Lower leg skin (tissue), 3 donors: ENCODE measurements at regions not wholly inside any gene's neighbourhood (a gene's known extent, or its start where the extent isn't known, plus 50 kb on each side); places are given as distances from the start of the nearest gene placed in this dataset.

Experiments used
- CTCF ChIP-seq, 3 donors: fragments of 450-650 bp; IDR thresholded peaks; one replicate each; pipeline ENCODE4 v1.5.1; 2016; ENCODE audit warnings: antibody characterized with exemption in 3 of 3, mild to moderate bottlenecking in 3 of 3, moderate library complexity in 2 of 3
- POLR2A ChIP-seq, 2 donors: fragments of 450-650 bp; IDR thresholded peaks; one replicate each; pipeline ENCODE4 v1.6.1; 2016 to 2017; ENCODE audit warnings: antibody characterized with exemption in 2 of 2, mild to moderate bottlenecking in 1 of 2, moderate library complexity in 1 of 2

- TF ChIP-seq CTCF (IDR thresholded peaks at IDR 0.05) (no peak), POLR2A (IDR thresholded peaks at IDR 0.05) (no peak)
Observed at GRCh38 chr3:103684904-103685303, 1250.1 kb downstream of the ZPLD1 start.
